Right cardiac atrium (tissue), 5 donors: ENCODE measurements at regions not wholly inside any gene's neighbourhood (a gene's known extent, or its start where the extent isn't known, plus 50 kb on each side); places are given as distances from the start of the nearest gene placed in this dataset.

Experiments
- ATAC-seq, 2 donors: fragments of 200-7000 bp; cut with Tn5 transposase; one replicate each; pipeline versions ENCODE4 v1.8.0 to v1.9.1; 2020; ENCODE audit warnings: moderate library complexity in 2 of 2, mild to moderate bottlenecking in 1 of 2
- DNase-seq, 3 donors: peaks; one replicate each; pipeline ENCODE4 v3.0.0-alpha.2; 2020
- H3K27ac ChIP-seq: one replicate; pipeline ENCODE4 v1.5.1; 2013; ENCODE audit warnings: mild to moderate bottlenecking, low read length, control low read depth, moderate library complexity
- H3K27me3 ChIP-seq: one replicate; pipeline ENCODE4 v1.6.1; 2013; ENCODE audit not compliant: control insufficient read depth, insufficient read depth
- H3K4me1 ChIP-seq: one replicate; pipeline ENCODE4 v1.6.1; 2013; ENCODE audit warnings: low read length; ENCODE audit not compliant: control insufficient read depth, insufficient read depth
- H3K4me3 ChIP-seq: one replicate; pipeline ENCODE4 v1.5.1; 2013; ENCODE audit warnings: low read length, control low read depth
- H3K9me3 ChIP-seq: one replicate; pipeline ENCODE4 v1.6.1; 2013; ENCODE audit warnings: low read length; ENCODE audit not compliant: control insufficient read depth
- WGBS: extraction: QIAGEN DNeasy Blood & Tissue Kit; methylation state at CpG from one replicate; pipeline ENCODE4 v1.1.7; 2013; 5-methylcytosine and 5-hydroxymethylcytosine counted together
- intact Hi-C, 4 donors: fragments of 100-400 bp; cut with DNase I; formaldehyde crosslinking; loops; one replicate each; pipeline versions ENCODE4 v1.11.0 to v1.14.0; 2022 to 2023
- donor health status: healthy with polysubstance abuse.
- donor health status: DM: no; HTN: yes; CAD: no.
- donor health status: DM: no; HTN: no; CAD: no.
- donor health status: DM: no; HTN: yes; CAD: no; lungs with severe emphysema.
- donor health status: DM: yes; HTN: yes; CAD: no.

GRCh38 chr6:14934013-14934412 is 311.9 kb upstream of the JARID2 start:
- ATAC-seq (no peak), DNase-seq (no peak)
- no peaks in the 10 kb centered on the region for H3K4me1 ChIP-seq
- H3K4me3 ChIP-seq: no peak overlapping the region
- no peaks in the 10 kb centered on the region for H3K27me3 ChIP-seq
- intact Hi-C loops: no loop called here
- H3K9me3 ChIP-seq: no peaks in the 10 kb centered on the region
- 97% methylated on average over 1 of the region's 1 CpG for WGBS
- no peak overlapping the region for H3K27ac ChIP-seq

- ATAC-seq (no peak), DNase-seq (no peak)
- no peak overlapping the region for H3K4me3 ChIP-seq
- no peaks in the 10 kb centered on the region for H3K27me3 ChIP-seq
- H3K9me3 ChIP-seq: no peaks in the 10 kb centered on the region
- H3K4me1 ChIP-seq: no peaks in the 10 kb centered on the region
- no peak overlapping the region for H3K27ac ChIP-seq
- intact Hi-C loops: no loop called here
- 64% methylated on average over 4 of the region's 4 CpGs for WGBS
Measured at GRCh38 chr6:14934844-14935243, 311.0 kb upstream of the JARID2 start.

GRCh38 chr6:14936861-14937260 is 309.0 kb upstream of the JARID2 start:
- 86% methylated on average over 2 of the region's 2 CpGs for WGBS
- intact Hi-C loops: no loop called here
- ATAC-seq: no peak
- H3K9me3 ChIP-seq: no peaks in the 10 kb centered on the region
- H3K27me3 ChIP-seq: no peaks in the 10 kb centered on the region
- H3K4me1 ChIP-seq: no peaks in the 10 kb centered on the region
- no peak overlapping the region for H3K4me3 ChIP-seq
- no peak overlapping the region for H3K27ac ChIP-seq
- no peak for DNase-seq

GRCh38 chr6:14943116-14943515 is 302.8 kb upstream of the JARID2 start:
- Histone ChIP-seq H3K9me3 (no peaks in the 10 kb centered on the region), H3K4me3 (no peak overlapping the region), H3K27me3 (no peaks in the 10 kb centered on the region), H3K4me1 (no peaks in the 10 kb centered on the region), H3K27ac (no peak overlapping the region)
- intact Hi-C loops: no loop called here
- no peak for ATAC-seq
- WGBS: 95% methylated on average over 3 of the region's 3 CpGs
- no peak for DNase-seq

- no peak for ATAC-seq
Measured at GRCh38 chr6:14944593-14944992, 301.3 kb upstream of the JARID2 start.

GRCh38 chr6:14945461-14946185 is 300.2 kb upstream of the JARID2 start:
- DNase-seq (no peak), ATAC-seq (no peak)
- intact Hi-C loops: no loop called here
- 91% methylated on average over 7 of the region's 7 CpGs for WGBS
- Histone ChIP-seq H3K27ac (no peak overlapping the region), H3K27me3 (no peaks in the 10 kb centered on the region), H3K4me1 (no peaks in the 10 kb centered on the region), H3K9me3 (no peaks in the 10 kb centered on the region), H3K4me3 (no peak overlapping the region)

More at GRCh38 chr6:14944593-14944992, 301.3 kb upstream of the JARID2 start:
- no peak for DNase-seq
- no peak overlapping the region for H3K4me3 ChIP-seq
- intact Hi-C loops: no loop called here
- H3K27me3 ChIP-seq: no peaks in the 10 kb centered on the region
- no peak overlapping the region for H3K27ac ChIP-seq
- no peaks in the 10 kb centered on the region for H3K4me1 ChIP-seq
- no peaks in the 10 kb centered on the region for H3K9me3 ChIP-seq

- 82% methylated on average over 4 of the region's 4 CpGs for WGBS
- Histone ChIP-seq H3K4me1 (no peaks in the 10 kb centered on the region), H3K9me3 (no peaks in the 10 kb centered on the region), H3K4me3 (no peak overlapping the region), H3K27me3 (no peaks in the 10 kb centered on the region), H3K27ac (no peak overlapping the region)
- DNase-seq: no peak
- ATAC-seq: no peak
- intact Hi-C loops: no loop called here
Measured at GRCh38 chr6:14946753-14947152, 299.1 kb upstream of the JARID2 start.

GRCh38 chr6:14948586-14949245 is 297.2 kb upstream of the JARID2 start:
- Histone ChIP-seq H3K4me1 (no peaks in the 10 kb centered on the region), H3K27me3 (no peaks in the 10 kb centered on the region), H3K27ac (no peak overlapping the region), H3K4me3 (no peak overlapping the region), H3K9me3 (no peaks in the 10 kb centered on the region)
- DNase-seq (no peak), ATAC-seq (no peak)
- WGBS: 77% methylated on average over 7 of the region's 7 CpGs
- intact Hi-C loops: no loop called here

- 71% methylated on average over 4 of the region's 4 CpGs for WGBS
- intact Hi-C loops: no loop called here
- ATAC-seq (no peak), DNase-seq (no peak)
- Histone ChIP-seq H3K27me3 (no peaks in the 10 kb centered on the region), H3K27ac (no peak overlapping the region), H3K4me1 (no peaks in the 10 kb centered on the region), H3K9me3 (no peaks in the 10 kb centered on the region), H3K4me3 (no peak overlapping the region)
Measured at GRCh38 chr6:14950103-14950969, 295.5 kb upstream of the JARID2 start.

- WGBS: 97% methylated on average over 2 of the region's 2 CpGs
- ATAC-seq (no peak), DNase-seq (no peak)
- no peak overlapping the region for H3K27ac ChIP-seq
- intact Hi-C loops: no loop called here
- H3K4me3 ChIP-seq: no peak overlapping the region
- no peaks in the 10 kb centered on the region for H3K9me3 ChIP-seq
- H3K27me3 ChIP-seq: no peaks in the 10 kb centered on the region
- no peaks in the 10 kb centered on the region for H3K4me1 ChIP-seq
Measured at GRCh38 chr6:14950970-14951276, 294.9 kb upstream of the JARID2 start.

- WGBS: 29% methylated on average over 1 of the region's 1 CpG
- no peak for ATAC-seq
- intact Hi-C loops: no loop called here
Measured at GRCh38 chr6:14951704-14952103, 294.2 kb upstream of the JARID2 start.

More at GRCh38 chr6:14951704-14952103, 294.2 kb upstream of the JARID2 start:
- Histone ChIP-seq H3K27me3 (no peaks in the 10 kb centered on the region), H3K4me3 (no peak overlapping the region), H3K27ac (no peak overlapping the region), H3K4me1 (no peaks in the 10 kb centered on the region), H3K9me3 (no peaks in the 10 kb centered on the region)
- DNase-seq: no peak
